K562 (cell line): ENCODE measurements at regions not wholly inside any gene's neighbourhood (a gene's known extent, or its start where the extent isn't known, plus 50 kb on each side); places are given as distances from the start of the nearest gene placed in this dataset.

Source experiments
- ARNT ChIP-seq, 2 experiments: fragments of 450-650 bp; IDR thresholded peaks; 2 replicates each; pipeline ENCODE4 v1.6.1; 2016; ENCODE audit warnings: mild to moderate bottlenecking in 1 of 2
- ASH1L ChIP-seq: fragments of 450-650 bp; IDR thresholded peaks from 2 replicates; pipeline ENCODE4 v1.6.1; 2018; ENCODE audit warnings: borderline replicate concordance, mild to moderate bottlenecking, low read depth; ENCODE audit not compliant: partially characterized antibody
- BRF1 ChIP-seq: IDR thresholded peaks from 3 replicates; pipeline ENCODE4 v1.6.1; 2011; ENCODE audit warnings: borderline replicate concordance, mild to moderate bottlenecking; ENCODE audit not compliant: insufficient read length; ENCODE audit errors: extremely low read depth
- DDX20 ChIP-seq: fragments of 450-650 bp; IDR thresholded peaks from 2 replicates; pipeline ENCODE4 v1.6.1; 2016; ENCODE audit warnings: missing genetic modification characterization, low read depth, mild to moderate bottlenecking, missing compliant biosample characterization, moderate library complexity
- ERF ChIP-seq: fragments of 450-650 bp; formaldehyde crosslinking; IDR thresholded peaks from 2 replicates; pipeline ENCODE4 v1.4.0; 2020; ENCODE audit warnings: mild to moderate bottlenecking, mixed read lengths
- ETV5 ChIP-seq: sonication (generic); formaldehyde crosslinking; IDR thresholded peaks from 2 replicates; pipeline ENCODE4 v1.4.0; 2020; ENCODE audit warnings: low read depth, mild to moderate bottlenecking, missing genetic modification reagents
- ETV6 ChIP-seq, 3 experiments: fragments of 150-350 bp in 1 of 3; sonication (generic) in 1 of 3; formaldehyde crosslinking in 1 of 3; IDR thresholded peaks; 2 replicates each; pipeline versions ENCODE4 v1.6.1 to v1.8.0; 2014 to 2022; ENCODE audit warnings: borderline replicate concordance in 2 of 3, low read depth in 2 of 3, antibody characterized with exemption in 1 of 3, low read length in 1 of 3, mild to moderate bottlenecking in 1 of 3, missing genetic modification reagents in 1 of 3
- FOS ChIP-seq: IDR thresholded peaks from 3 replicates; pipeline ENCODE4 v1.6.1; 2011; ENCODE audit not compliant: insufficient read length; ENCODE audit errors: extremely low read depth
- HMG20B ChIP-seq: fragments of 250-450 bp; sonication (Bioruptor Pico); IDR thresholded peaks from 2 replicates; pipeline ENCODE4 v1.5.0; 2021; ENCODE audit warnings: mild to moderate bottlenecking
- HNRNPK ChIP-seq: fragments of 200-400 bp; formaldehyde crosslinking; IDR thresholded peaks from one replicate; pipeline ENCODE4 v1.6.1; 2018; ENCODE audit warnings: mild to moderate bottlenecking, low read depth, low read length; ENCODE audit not compliant: poor library complexity, severe bottlenecking
- KDM2B ChIP-seq: fragments of 250-450 bp; sonication (Bioruptor Pico); IDR thresholded peaks from 2 replicates; pipeline ENCODE4 v1.8.0; 2021; ENCODE audit warnings: mild to moderate bottlenecking, moderate library complexity
- KDM5B ChIP-seq: fragments of 200-600 bp; sonication (generic); IDR thresholded peaks from 2 replicates; pipeline ENCODE4 v1.6.1; 2012; ENCODE audit warnings: low read depth, mild to moderate bottlenecking, moderate library complexity, low read length, control low read depth, inconsistent platforms; ENCODE audit not compliant: insufficient replicate concordance
- MAX ChIP-seq: sonication (generic); formaldehyde crosslinking; IDR thresholded peaks from 2 replicates; pipeline ENCODE4 v1.9.0; 2022; ENCODE audit warnings: mild to moderate bottlenecking, missing genetic modification reagents
- MTA2 ChIP-seq: fragments of 450-650 bp; IDR thresholded peaks from 2 replicates; pipeline ENCODE4 v1.6.1; 2016; ENCODE audit warnings: low read depth
- PML ChIP-seq: IDR thresholded peaks from 2 replicates; pipeline ENCODE4 v1.6.1; 2012; ENCODE audit warnings: low read length, inconsistent platforms
- POU5F1 ChIP-seq: fragments of 150-350 bp; IDR thresholded peaks from 2 replicates; pipeline ENCODE4 v1.6.1; 2014; ENCODE audit warnings: borderline replicate concordance, low read length, low read depth, mild to moderate bottlenecking; ENCODE audit not compliant: partially characterized antibody
- SMAD4 ChIP-seq: fragments of 250-450 bp; sonication (Bioruptor Pico); conservative IDR thresholded peaks from 2 replicates; pipeline ENCODE4 v1.8.0; 2021; ENCODE audit warnings: inconsistent platforms, mild to moderate bottlenecking, moderate library complexity
- STAT5B ChIP-seq: fragments of 250-450 bp; sonication (Bioruptor Pico); IDR thresholded peaks from 2 replicates; pipeline ENCODE4 v1.8.0; 2021; ENCODE audit warnings: mild to moderate bottlenecking, inconsistent platforms
- TCF7 ChIP-seq: sonication (generic); IDR thresholded peaks from 2 replicates; pipeline ENCODE4 v1.6.1; 2016; ENCODE audit warnings: antibody characterized with exemption, borderline replicate concordance
- THRAP3 ChIP-seq: fragments of 450-650 bp; IDR thresholded peaks from 2 replicates; pipeline ENCODE4 v1.6.1; 2016; ENCODE audit warnings: mild to moderate bottlenecking, inconsistent platforms, borderline replicate concordance
- TRIM28 ChIP-seq: fragments of 450-650 bp; IDR thresholded peaks from 2 replicates; pipeline ENCODE4 v1.6.1; 2017
- ZNF121 ChIP-seq: sonication (generic); formaldehyde crosslinking; conservative IDR thresholded peaks from 2 replicates; pipeline ENCODE4 v1.8.0; 2022; ENCODE audit warnings: missing genetic modification reagents
- ZNF197 ChIP-seq: fragments of 200-800 bp; sonication (Bioruptor generic); IDR thresholded peaks from 2 replicates; pipeline ENCODE4 v1.6.1; 2016; ENCODE audit warnings: low read depth, missing genetic modification characterization, missing compliant biosample characterization
- ZNF24 ChIP-seq: fragments of 450-650 bp; IDR thresholded peaks from 2 replicates; pipeline ENCODE4 v1.6.1; 2016
- ZNF398 ChIP-seq: fragments of 250-450 bp; sonication (Bioruptor Pico); IDR thresholded peaks from 2 replicates; pipeline ENCODE4 v1.8.0; 2021; ENCODE audit warnings: moderate library complexity, mild to moderate bottlenecking, inconsistent platforms
- ZZZ3 ChIP-seq: fragments of 450-650 bp; IDR thresholded peaks from 2 replicates; pipeline ENCODE4 v1.6.1; 2016; ENCODE audit warnings: antibody characterized with exemption, mild to moderate bottlenecking, moderate library complexity

- no peak for TF ChIP-seq ZNF398 (CRISPR knock-in tag)
- no peak for TF ChIP-seq MTA2
- no peak for TF ChIP-seq TCF7
- no peak for TF ChIP-seq KDM2B (CRISPR knock-in tag)
- no peak for TF ChIP-seq ETV6 (IDR thresholded peaks at IDR 0.05; ENCODE audit: borderline replicate concordance in 1 of 2, low read depth in 2 of 2, low read length in 1 of 2)
- TF ChIP-seq ETV6 (CRISPR knock-in tag; IDR thresholded peaks at IDR 0.05; ENCODE audit: borderline replicate concordance): no peak
- no peak for TF ChIP-seq STAT5B (CRISPR knock-in tag)
- TF ChIP-seq DDX20 (tag): peak; percentile 83
- TF ChIP-seq THRAP3: no peak
- no peak for TF ChIP-seq BRF1
- peak in 1 of 2 experiments; percentile 93; a peak in 2 of 4 replicates for TF ChIP-seq ARNT (IDR thresholded peaks at IDR 0.05)
- TF ChIP-seq PML: peak; percentile 66
- TF ChIP-seq ETV5 (CRISPR knock-in tag): 0 out of 2 replicates have a peak, but pooled peaks have one; percentile 34
- TF ChIP-seq TRIM28: no peak
- no peak for TF ChIP-seq ASH1L
- TF ChIP-seq ZNF121: no peak
- TF ChIP-seq ERF (CRISPR knock-in tag): peak; percentile 95
- TF ChIP-seq SMAD4 (CRISPR knock-in tag): peak; percentile 94
- TF ChIP-seq ZZZ3: no peak
- TF ChIP-seq MAX: no peak; the same call in 1 of the 2 replicates
- TF ChIP-seq KDM5B: no peak
- TF ChIP-seq HNRNPK: no peak
- no peak; the same call in 1 of the 2 replicates for TF ChIP-seq ZNF24
- TF ChIP-seq ZNF197 (CRISPR knock-in tag): no peak
- no peak for TF ChIP-seq POU5F1
- TF ChIP-seq FOS: peak; percentile 60
- TF ChIP-seq HMG20B: peak; percentile 83
Measured at GRCh38 chr22:22168190-22168940, 76.2 kb upstream of the VPREB1 start (continued).
